Left colon (tissue), 2 donors: ENCODE measurements at regions not wholly inside any gene's neighbourhood (a gene's known extent, or its start where the extent isn't known, plus 50 kb on each side); places are given as distances from the start of the nearest gene placed in this dataset.

Source experiments
- ATAC-seq: fragments of 200-7000 bp; cut with Tn5 transposase; one replicate; pipeline ENCODE4 v1.9.1; 2020; ENCODE audit warnings: mild to moderate bottlenecking, moderate library complexity
- DNase-seq, 2 donors: peaks; one replicate each; pipeline ENCODE4 v3.0.0-alpha.2; 2020
- intact Hi-C, 2 donors: fragments of 100-400 bp; cut with DNase I in 1 of 2; cut with micrococcal nuclease in 1 of 2; formaldehyde crosslinking; loops; one replicate each; pipeline versions ENCODE4 v1.11.2 to v1.14.0; 2022; cut with DNase I, micrococcal nuclease
- donor health status: DM: no; HTN: no; CAD: no.
- donor health status: DM: yes; HTN: yes; CAD: no.

DNA sequence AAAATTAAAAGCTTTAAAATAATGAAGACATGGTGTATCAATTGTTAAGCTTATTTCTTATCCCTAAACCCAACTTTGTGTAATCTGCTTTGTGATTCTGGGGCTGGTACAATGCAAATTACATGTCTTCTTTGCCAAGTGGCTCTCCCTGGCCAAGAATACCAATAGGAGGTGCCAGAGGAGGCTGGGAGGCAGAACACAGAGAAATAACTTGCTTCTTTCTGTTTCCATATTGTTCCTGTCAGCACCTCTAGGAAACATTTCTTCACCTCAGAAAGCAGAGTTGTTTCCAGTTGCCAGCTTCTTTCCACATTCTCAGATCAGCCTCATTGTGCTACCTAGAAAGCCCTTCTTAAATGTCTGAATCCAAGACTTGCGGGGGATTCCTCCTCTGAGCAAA lies 174.4 kb downstream of the MDFIC start:
- intact Hi-C loops = no loop called here
- ATAC-seq (no peak), DNase-seq (no peak)

DNA sequence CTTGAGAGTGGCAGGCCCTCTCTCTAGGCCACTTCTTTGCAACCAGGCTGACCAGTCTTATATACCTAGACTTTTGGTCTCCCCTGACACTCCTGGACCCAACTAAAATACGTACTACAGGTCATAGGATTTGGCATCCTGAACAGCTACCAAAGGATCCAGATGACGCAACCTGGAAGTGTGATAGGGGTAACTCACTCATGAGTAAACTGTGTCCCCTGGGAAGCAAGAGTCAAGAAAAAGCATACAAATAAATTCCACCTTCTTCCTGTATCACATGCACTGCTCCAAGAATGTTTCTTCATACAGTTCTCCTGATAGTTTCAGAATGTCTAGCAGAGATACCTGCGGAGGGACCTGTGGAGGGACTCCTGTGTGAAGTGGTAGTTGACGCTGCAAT lies 172.3 kb downstream of the MDFIC start:
- no peak for ATAC-seq
- DNase-seq = no peak
- intact Hi-C loops = no loop called here

DNA sequence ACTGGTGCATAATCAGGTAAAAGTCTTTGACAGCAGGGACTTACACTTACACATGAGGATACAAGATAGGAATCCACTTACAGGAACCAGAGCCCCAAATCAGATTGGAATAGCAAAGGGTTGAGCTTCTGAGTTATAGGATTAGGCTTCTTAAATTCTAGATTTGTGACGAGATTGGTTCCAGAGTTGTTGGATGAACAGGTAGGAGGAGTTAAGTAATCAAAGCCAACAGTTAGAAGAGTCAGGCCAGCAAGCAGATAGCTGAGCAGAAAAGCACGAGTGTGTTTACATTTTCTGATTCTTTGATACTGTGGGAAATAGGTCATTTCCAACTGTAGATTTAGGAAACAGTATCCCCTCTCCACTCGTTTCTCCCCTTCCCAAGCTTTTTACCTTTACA lies 167.0 kb downstream of the MDFIC start:
- no peak for ATAC-seq
- intact Hi-C loops = no loop called here
- DNase-seq = no peak

DNA sequence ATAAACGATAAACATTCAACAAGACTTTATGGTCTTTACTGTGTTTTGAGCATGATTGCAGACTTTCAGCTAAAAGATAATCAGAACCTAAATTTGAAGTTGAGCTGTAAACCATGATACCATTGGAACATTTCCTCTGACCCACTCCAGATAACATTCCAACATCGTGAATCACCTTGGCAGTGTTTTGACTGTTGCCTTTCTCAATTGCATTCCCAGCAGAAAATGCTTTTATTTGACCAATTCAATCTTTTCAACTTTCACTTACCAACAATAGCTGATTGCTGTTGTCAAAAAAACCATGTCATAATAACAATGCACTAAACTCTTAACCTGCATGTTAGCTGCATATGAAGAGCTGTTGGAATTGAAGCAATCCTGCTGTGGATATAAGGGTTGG lies 165.5 kb downstream of the MDFIC start:
- intact Hi-C loops = no loop called here
- ATAC-seq (no peak), DNase-seq (no peak)

- ATAC-seq (peak; percentile 33), DNase-seq (no peak)
- intact Hi-C loops = no loop called here
Observed at GRCh38 chr7:115086146-115086841, 164.4 kb downstream of the MDFIC start.

GRCh38 chr7:115085421-115085820 lies 163.5 kb downstream of the MDFIC start:
- no peak for DNase-seq
- ATAC-seq = no peak
- intact Hi-C loops = no loop called here

- intact Hi-C loops = no loop called here
- ATAC-seq = no peak
- no peak for DNase-seq
Observed at GRCh38 chr7:115083935-115084334, 162.0 kb downstream of the MDFIC start.

DNA sequence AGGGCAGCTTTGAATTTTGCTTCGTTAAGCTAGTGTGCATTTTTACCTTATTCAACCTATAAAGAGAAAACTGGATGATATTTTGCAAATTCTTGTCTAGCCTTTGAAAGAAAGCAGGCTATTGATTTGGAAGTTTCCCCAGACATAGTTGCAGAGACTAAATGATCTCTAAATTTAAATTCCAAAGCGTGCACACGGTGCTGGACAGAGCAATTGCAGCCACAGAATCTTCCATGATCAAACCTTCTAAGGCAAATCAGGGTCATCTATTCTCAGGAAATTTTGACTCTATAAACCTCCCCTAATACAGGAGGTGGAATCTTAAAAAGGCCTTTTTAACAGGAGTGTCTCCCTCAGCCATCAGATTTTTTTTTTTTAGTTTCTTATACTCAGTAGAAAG lies 159.9 kb downstream of the MDFIC start:
- intact Hi-C loops = no loop called here
- DNase-seq (no peak), ATAC-seq (no peak)

GRCh38 chr7:115078851-115079250 lies 157.0 kb downstream of the MDFIC start:
- ATAC-seq (no peak), DNase-seq (no peak)
- intact Hi-C loops = no loop called here

- intact Hi-C loops = no loop called here
- ATAC-seq = no peak
- no peak for DNase-seq
Observed at GRCh38 chr7:115078386-115078785, 156.5 kb downstream of the MDFIC start.

- ATAC-seq (no peak), DNase-seq (no peak)
- intact Hi-C loops = no loop called here
Observed at GRCh38 chr7:115070311-115070710, 148.4 kb downstream of the MDFIC start.
